Keratinocyte (primary cell): ENCODE measurements at regions not wholly inside any gene's neighbourhood (a gene's known extent, or its start where the extent isn't known, plus 50 kb on each side); places are given as distances from the start of the nearest gene placed in this dataset.

Experiments
- EZH2 ChIP-seq: IDR thresholded peaks from one replicate; pipeline ENCODE4 v1.6.1; 2012; ENCODE audit warnings: inconsistent platforms, mild to moderate bottlenecking, low read length, moderate library complexity
- TF ChIP-seq, protein P1 (sequence below), 3 experiments: IDR thresholded peaks in 1 of 3; conservative IDR thresholded peaks in 1 of 3; optimal IDR thresholded peaks in 1 of 3; 2 replicates in 2 of 3; 3 replicates in 1 of 3; pipeline versions ENCODE3 to v1.5.1; 2011; ENCODE audit warnings: low read length in 3 of 3, mild to moderate bottlenecking in 3 of 3, moderate library complexity in 2 of 3, control low read depth in 1 of 3, inconsistent platforms in 1 of 3; ENCODE audit not compliant: insufficient read depth in 2 of 3; ENCODE audit errors: extremely low read depth in 1 of 3

DNA sequence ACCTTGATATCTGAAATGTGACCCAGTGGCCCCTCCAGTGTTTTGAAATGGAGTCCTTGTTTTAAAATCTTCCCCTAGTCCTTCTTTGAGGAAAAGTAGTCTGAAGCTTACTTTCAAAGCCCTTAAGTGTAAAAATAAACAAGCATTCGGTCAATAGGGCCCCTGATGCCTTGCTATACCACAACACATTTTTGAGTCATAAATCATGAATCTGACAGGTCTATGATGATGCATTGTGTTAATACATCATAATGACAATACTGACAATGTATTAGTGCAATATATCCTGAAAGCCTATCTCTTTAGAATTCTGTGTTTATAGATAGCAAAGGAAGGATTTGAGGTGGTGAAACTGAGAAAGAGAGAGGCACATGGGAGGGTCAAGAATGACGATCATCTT is 464.2 kb downstream of the MEIS1 start:
- TF ChIP-seq, protein P1, sequence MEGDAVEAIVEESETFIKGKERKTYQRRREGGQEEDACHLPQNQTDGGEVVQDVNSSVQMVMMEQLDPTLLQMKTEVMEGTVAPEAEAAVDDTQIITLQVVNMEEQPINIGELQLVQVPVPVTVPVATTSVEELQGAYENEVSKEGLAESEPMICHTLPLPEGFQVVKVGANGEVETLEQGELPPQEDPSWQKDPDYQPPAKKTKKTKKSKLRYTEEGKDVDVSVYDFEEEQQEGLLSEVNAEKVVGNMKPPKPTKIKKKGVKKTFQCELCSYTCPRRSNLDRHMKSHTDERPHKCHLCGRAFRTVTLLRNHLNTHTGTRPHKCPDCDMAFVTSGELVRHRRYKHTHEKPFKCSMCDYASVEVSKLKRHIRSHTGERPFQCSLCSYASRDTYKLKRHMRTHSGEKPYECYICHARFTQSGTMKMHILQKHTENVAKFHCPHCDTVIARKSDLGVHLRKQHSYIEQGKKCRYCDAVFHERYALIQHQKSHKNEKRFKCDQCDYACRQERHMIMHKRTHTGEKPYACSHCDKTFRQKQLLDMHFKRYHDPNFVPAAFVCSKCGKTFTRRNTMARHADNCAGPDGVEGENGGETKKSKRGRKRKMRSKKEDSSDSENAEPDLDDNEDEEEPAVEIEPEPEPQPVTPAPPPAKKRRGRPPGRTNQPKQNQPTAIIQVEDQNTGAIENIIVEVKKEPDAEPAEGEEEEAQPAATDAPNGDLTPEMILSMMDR (optimal IDR thresholded peaks at IDR 0.05 in 1 of 3, IDR thresholded peaks at IDR 0.05 in 1 of 3, conservative IDR thresholded peaks at IDR 0.05 in 1 of 3; ENCODE audit: extremely low read depth in 1 of 3, insufficient read depth in 2 of 3, low read length in 3 of 3) = no peak
- no peak for TF ChIP-seq EZH2
